Peyer's patch (tissue), 4 donors: ENCODE measurements at regions not wholly inside any gene's neighbourhood (a gene's known extent, or its start where the extent isn't known, plus 50 kb on each side); places are given as distances from the start of the nearest gene placed in this dataset.

Source experiments
- POLR2A ChIP-seq, 2 donors: fragments of 450-650 bp; IDR thresholded peaks; one replicate each; pipeline ENCODE4 v1.5.1; 2017; ENCODE audit warnings: antibody characterized with exemption in 2 of 2, mild to moderate bottlenecking in 2 of 2, moderate library complexity in 2 of 2
- TF ChIP-seq, protein P1 (sequence below), 6 experiments: fragments of 450-650 bp in 4 of 6; fragments of 200-600 bp in 2 of 6; sonication (generic) in 1 of 6; IDR thresholded peaks; one replicate each; pipeline ENCODE4 v1.5.1; 2017 to 2019; ENCODE audit warnings: antibody characterized with exemption in 6 of 6, mild to moderate bottlenecking in 3 of 6, moderate library complexity in 1 of 6

- TF ChIP-seq, protein P1, sequence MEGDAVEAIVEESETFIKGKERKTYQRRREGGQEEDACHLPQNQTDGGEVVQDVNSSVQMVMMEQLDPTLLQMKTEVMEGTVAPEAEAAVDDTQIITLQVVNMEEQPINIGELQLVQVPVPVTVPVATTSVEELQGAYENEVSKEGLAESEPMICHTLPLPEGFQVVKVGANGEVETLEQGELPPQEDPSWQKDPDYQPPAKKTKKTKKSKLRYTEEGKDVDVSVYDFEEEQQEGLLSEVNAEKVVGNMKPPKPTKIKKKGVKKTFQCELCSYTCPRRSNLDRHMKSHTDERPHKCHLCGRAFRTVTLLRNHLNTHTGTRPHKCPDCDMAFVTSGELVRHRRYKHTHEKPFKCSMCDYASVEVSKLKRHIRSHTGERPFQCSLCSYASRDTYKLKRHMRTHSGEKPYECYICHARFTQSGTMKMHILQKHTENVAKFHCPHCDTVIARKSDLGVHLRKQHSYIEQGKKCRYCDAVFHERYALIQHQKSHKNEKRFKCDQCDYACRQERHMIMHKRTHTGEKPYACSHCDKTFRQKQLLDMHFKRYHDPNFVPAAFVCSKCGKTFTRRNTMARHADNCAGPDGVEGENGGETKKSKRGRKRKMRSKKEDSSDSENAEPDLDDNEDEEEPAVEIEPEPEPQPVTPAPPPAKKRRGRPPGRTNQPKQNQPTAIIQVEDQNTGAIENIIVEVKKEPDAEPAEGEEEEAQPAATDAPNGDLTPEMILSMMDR (IDR thresholded peaks at IDR 0.05), result no peak
- no peak for TF ChIP-seq POLR2A (IDR thresholded peaks at IDR 0.05)
Observed at GRCh38 chr16:49952386-49952785, 72.6 kb upstream of the CNEP1R1 start.
